H7 (cell line): ENCODE measurements at regions not wholly inside any gene's neighbourhood (a gene's known extent, or its start where the extent isn't known, plus 50 kb on each side); places are given as distances from the start of the nearest gene placed in this dataset.
A peak's percentile ranks its signal among the peaks of the same experiment; 100 is the strongest.
"Not testable (repeated sequence)": the region's sequence is repeated elsewhere in the genome, so short reads cannot be mapped to it uniquely, and the experiment has no call there.

Experiments
- DNase-seq: peaks from one replicate; pipeline ENCODE4 v3.0.0; 2012
- H3K27me3 ChIP-seq: 2 replicates; pipeline ENCODE4 v1.6.0; 2011; ENCODE audit warnings: mild to moderate bottlenecking, low read length; ENCODE audit not compliant: control insufficient read depth, insufficient read depth
- H3K36me3 ChIP-seq: replicated peaks from 2 replicates; pipeline ENCODE4 v1.5.1; 2011; ENCODE audit warnings: low read length; ENCODE audit not compliant: control insufficient read depth, insufficient read depth
- H3K4me3 ChIP-seq: 2 replicates; pipeline ENCODE4 v1.5.1; 2011; ENCODE audit warnings: low read depth, mild to moderate bottlenecking, control low read depth, low read length, moderate library complexity; ENCODE audit not compliant: insufficient read depth

GRCh38 chr3:87949189-87949878, 109.5 kb downstream of the CGGBP1 start:
- no peak for DNase-seq
- Histone ChIP-seq H3K4me3 (no peak overlapping the region), H3K27me3 (no peaks in the 10 kb centered on the region), H3K36me3 (no peaks in the 10 kb centered on the region)

GRCh38 chr3:87946007-87946406, 112.8 kb downstream of the CGGBP1 start:
- H3K36me3 ChIP-seq, H3K4me3 ChIP-seq, DNase-seq, H3K27me3 ChIP-seq: not testable (repeated sequence)

GRCh38 chr3:87942256-87942655, 116.5 kb downstream of the CGGBP1 start:
- H3K36me3 ChIP-seq, DNase-seq, H3K27me3 ChIP-seq, H3K4me3 ChIP-seq: not testable (repeated sequence)

- Histone ChIP-seq H3K36me3 (no peaks in the 10 kb centered on the region), H3K4me3 (no peak overlapping the region), H3K27me3 (no peaks in the 10 kb centered on the region)
- DNase-seq = no peak
Measured at GRCh38 chr3:87924485-87924884, 134.3 kb downstream of the CGGBP1 start.

GRCh38 chr3:87920549-87920948, 138.3 kb downstream of the CGGBP1 start:
- H3K4me3 ChIP-seq = no peak overlapping the region
- no peak for DNase-seq
- H3K36me3 ChIP-seq = no peaks in the 10 kb centered on the region
- no peaks in the 10 kb centered on the region for H3K27me3 ChIP-seq

- Histone ChIP-seq H3K36me3 (no peaks in the 10 kb centered on the region), H3K27me3 (no peaks in the 10 kb centered on the region), H3K4me3 (no peak overlapping the region)
- DNase-seq = no peak
Measured at GRCh38 chr3:87901141-87901540, 157.7 kb downstream of the CGGBP1 start.

GRCh38 chr3:87900061-87900460, 158.7 kb downstream of the CGGBP1 start:
- Histone ChIP-seq H3K27me3 (no peaks in the 10 kb centered on the region), H3K36me3 (no peaks in the 10 kb centered on the region), H3K4me3 (no peak overlapping the region)
- DNase-seq = peak; percentile 5

GRCh38 chr3:87898971-87899370, 159.8 kb downstream of the CGGBP1 start:
- no peak for DNase-seq
- Histone ChIP-seq H3K4me3 (no peak overlapping the region), H3K27me3 (no peaks in the 10 kb centered on the region), H3K36me3 (no peaks in the 10 kb centered on the region)

GRCh38 chr3:87895983-87896382, 162.8 kb downstream of the CGGBP1 start:
- Histone ChIP-seq H3K36me3 (no peaks in the 10 kb centered on the region), H3K27me3 (no peaks in the 10 kb centered on the region), H3K4me3 (no peak overlapping the region)
- DNase-seq = no peak

- DNase-seq = no peak
- Histone ChIP-seq H3K4me3 (no peak overlapping the region), H3K27me3 (no peaks in the 10 kb centered on the region), H3K36me3 (no peaks in the 10 kb centered on the region)
Measured at GRCh38 chr3:87873136-87873535, 185.7 kb downstream of the CGGBP1 start.

- no peak for DNase-seq
- no peaks in the 10 kb centered on the region for H3K27me3 ChIP-seq
- H3K4me3 ChIP-seq = no peak overlapping the region
- no peaks in the 10 kb centered on the region for H3K36me3 ChIP-seq
Measured at GRCh38 chr3:87867001-87867400, 191.8 kb downstream of the CGGBP1 start.

- Histone ChIP-seq H3K4me3 (no peak overlapping the region), H3K27me3 (no peaks in the 10 kb centered on the region), H3K36me3 (no peaks in the 10 kb centered on the region)
- no peak for DNase-seq
Measured at GRCh38 chr3:87856126-87856525, 202.7 kb downstream of the CGGBP1 start.

GRCh38 chr3:87855616-87856015, 203.2 kb downstream of the CGGBP1 start:
- Histone ChIP-seq H3K27me3 (no peaks in the 10 kb centered on the region), H3K36me3 (no peaks in the 10 kb centered on the region), H3K4me3 (no peak overlapping the region)
- DNase-seq = no peak

- Histone ChIP-seq H3K36me3 (no peaks in the 10 kb centered on the region), H3K4me3 (no peak overlapping the region), H3K27me3 (no peaks in the 10 kb centered on the region)
- DNase-seq = no peak
Measured at GRCh38 chr3:87855211-87855610, 203.6 kb downstream of the CGGBP1 start.

GRCh38 chr3:87848003-87848402, 210.8 kb downstream of the CGGBP1 start:
- no peaks in the 10 kb centered on the region for H3K27me3 ChIP-seq
- H3K36me3 ChIP-seq = no peaks in the 10 kb centered on the region
- DNase-seq = no peak
- no peak overlapping the region for H3K4me3 ChIP-seq

- DNase-seq = no peak
- Histone ChIP-seq H3K4me3 (no peak overlapping the region), H3K36me3 (no peaks in the 10 kb centered on the region), H3K27me3 (no peaks in the 10 kb centered on the region)
Measured at GRCh38 chr3:87837076-87837475, 221.7 kb downstream of the CGGBP1 start.
